GM18519 (cell line): ENCODE measurements at regions not wholly inside any gene's neighbourhood (a gene's known extent, or its start where the extent isn't known, plus 50 kb on each side); places are given as distances from the start of the nearest gene placed in this dataset.

Experiments
- ATAC-seq: cut with Tn5 transposase; IDR thresholded peaks from one replicate; pipeline ENCODE4 v1.9.1; 2021; ENCODE audit warnings: mild to moderate bottlenecking, moderate library complexity; ENCODE audit not compliant: unreplicated experiment, low FRiP score

DNA sequence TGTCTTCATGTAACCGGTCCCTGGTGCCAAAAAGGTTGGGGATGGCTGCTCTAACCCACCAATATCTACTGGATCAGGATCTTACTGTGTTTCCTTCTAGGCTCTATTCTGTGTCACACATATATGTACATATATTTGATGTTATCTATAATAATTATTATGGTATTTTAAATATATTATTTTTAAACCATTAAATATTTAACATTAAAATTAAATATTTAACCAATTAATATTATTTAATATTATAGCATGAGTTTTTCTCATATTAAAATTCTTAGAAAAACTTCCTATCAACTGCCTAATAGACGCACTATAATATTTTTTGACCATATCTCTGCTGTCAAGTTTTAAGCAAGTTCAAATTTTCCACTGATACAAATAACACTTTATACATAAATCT is 196.9 kb upstream of the PLET1 start:
- ATAC-seq = no peak

DNA sequence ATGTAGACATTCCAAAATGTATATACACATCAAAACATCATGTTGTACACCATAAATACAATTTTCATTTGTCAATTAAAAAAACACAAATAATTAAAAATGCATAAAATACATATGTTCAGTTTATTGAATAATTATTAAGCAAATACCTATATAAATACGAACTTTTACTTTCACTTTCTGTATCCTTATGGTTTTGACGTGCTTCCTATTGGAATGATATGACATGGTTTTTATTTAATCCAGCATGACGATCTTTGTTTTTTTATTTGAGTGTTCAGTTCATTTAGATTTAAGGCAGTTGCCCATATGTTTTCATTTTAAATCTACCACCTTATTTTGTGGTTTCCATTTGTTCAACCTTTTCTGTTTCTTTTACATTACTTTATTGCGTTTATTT is 198.3 kb upstream of the PLET1 start:
- ATAC-seq = no peak

DNA sequence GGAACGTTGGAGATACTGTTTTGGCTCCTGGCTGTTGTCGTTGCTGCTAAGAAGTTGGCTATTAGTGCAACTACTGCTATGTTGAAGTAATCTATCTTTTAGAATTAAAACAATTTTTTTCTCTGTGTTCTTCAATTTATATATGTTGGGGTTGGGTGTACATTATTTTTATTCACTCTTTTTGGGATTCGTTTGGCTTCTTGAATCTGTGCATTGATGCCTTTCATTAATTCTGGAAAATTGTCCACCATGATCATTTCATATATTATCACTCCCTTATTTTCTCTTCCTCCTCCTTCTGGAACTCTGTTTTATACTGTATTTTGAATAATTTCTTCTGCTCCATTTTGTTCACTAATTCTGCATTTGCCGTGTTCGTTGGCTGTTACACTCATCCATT is 199.5 kb upstream of the PLET1 start:
- ATAC-seq = no peak

DNA sequence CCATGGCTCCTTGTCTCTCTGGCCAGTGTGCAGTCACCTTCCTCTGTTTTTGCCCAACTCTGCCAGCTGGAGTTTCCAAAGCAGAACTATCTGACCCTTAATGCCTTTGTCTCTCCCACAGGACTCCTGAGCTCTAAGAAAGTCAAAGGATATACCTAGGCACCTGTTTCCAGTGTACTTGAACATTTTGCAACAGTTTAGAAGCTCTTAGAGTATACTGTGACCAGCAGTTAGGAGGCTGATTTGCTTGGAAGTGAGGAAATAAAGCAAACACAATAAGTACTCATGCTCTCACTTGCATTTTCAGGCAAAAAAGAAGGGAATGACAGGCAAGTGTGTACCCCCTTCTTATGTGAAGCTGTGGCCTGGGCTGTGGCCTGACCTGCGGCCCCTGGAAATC is 204.3 kb upstream of the PLET1 start:
- ATAC-seq = no peak

DNA sequence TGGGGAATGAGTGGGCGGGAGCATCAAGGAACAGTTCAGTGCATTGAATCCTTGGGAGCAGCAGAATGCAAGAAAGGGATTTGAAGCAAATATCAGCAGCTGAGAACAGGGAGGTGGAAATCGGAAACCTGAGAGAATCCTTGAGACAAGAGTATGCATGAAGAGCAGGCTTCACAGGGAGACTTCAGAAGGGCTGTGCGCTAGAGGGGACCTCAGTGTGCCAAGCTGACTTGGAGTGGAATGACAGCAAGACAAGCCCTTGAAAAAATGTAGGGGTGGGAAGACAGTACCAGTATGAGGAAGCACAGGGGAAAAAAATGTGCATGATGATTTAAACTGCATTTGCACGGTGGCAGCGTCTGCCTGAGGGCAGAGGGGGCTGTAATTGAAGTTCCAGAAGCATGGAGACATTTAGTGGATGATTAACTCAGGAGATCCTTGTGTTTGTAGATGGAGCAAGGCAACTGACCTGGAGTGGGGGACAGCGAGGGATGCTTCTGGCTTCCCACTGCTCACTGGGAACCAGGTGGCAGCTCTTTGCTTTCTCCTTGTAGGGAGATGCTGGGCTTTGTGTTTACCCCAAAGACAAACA is 204.9 kb upstream of the PLET1 start:
- ATAC-seq = no peak

DNA sequence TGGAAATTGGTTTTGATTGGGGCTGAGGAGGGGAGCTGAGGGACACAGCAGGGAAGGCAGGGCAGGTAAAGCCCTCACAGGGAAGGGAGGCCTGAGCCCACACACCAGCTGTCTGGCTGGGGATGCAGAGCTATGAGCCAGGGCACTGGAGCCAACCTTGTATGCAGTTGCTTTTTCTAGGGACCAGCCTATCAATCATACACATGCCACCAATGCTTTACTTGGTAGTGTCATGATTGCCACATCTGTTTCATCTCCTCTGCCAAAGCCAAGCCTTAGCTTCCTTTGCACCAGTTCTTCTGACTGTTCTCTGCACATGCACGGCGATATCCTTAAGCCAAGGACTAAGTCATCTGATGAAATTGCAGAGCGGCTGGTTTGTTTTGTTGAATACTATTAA is 207.1 kb upstream of the PLET1 start:
- no peak for ATAC-seq

DNA sequence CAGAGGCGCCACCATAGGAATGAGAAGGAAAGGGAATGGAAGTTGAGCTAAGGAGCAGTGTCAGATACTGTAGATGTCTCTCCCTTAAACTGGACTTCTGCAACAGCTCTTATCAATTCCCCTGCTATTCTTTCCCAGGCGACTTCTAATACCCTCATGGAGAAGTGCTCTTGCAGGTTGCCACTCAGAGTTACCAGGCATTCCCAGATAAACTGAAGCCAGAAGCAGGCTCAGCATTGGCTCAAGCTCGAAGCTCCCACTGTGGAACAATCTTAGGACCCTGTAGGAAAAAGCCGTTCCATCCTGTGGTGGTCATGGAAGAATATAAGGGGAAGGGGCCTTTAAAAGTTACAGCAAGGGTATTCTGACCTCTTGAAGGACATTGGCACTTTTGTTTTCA is 208.7 kb upstream of the PLET1 start:
- ATAC-seq = no peak

DNA sequence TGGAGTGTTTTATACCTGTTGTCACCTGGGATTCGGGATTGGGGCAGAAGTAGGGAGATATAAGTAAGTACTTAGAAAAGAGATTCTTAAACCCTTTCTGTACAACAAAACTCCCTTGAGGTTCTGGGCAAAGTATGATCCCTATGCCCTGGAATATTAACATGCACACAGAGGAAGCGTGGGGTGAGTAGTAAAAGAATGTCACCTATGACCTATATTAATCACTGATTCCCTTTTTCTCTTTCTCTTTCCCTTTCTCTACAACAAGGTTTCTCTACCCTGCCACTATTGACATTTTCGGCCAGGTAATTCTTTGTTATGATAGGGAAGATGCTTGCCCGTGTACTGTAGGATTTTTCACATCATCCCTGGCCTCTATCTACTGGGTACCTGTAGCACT is 209.7 kb upstream of the PLET1 start:
- no peak for ATAC-seq

DNA sequence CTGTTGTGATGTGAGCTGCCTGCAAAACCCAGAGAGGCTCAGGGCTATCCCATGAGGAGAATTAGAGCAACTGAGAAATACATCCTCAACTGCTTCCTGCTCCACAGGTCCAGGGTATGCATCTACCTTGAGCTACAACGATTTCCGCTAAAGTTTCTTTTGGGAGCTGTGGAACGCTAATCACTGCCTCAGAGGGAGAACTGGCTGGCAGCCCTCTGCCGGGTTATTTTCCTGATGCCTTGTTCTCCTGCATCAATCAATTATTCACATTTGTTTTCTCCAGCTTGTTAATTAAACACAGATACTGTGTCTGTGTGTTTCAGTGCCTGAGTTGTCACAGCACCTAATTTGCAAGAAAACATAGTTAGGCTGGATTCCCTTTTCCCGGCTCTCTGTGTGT is 211.1 kb upstream of the PLET1 start:
- ATAC-seq = no peak

DNA sequence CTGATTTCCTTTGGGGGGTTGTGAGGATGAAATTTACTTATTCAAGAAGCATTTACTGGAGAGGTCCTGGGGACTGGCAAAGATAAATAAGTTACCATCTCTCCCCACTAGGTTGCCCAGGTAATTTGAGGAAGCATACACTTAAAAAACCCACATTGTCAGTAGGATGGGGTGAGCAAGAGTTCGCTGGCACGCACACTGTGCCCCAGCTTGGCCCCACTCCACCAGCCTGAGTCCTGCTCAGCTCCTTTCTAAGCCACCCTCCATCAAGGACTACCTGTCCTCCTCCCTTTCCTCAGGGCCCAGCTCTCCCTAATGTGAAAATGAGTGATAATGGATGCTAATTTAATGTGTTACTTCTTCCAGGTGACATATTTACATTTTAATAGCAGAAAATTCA is 216.5 kb upstream of the PLET1 start:
- no peak for ATAC-seq

DNA sequence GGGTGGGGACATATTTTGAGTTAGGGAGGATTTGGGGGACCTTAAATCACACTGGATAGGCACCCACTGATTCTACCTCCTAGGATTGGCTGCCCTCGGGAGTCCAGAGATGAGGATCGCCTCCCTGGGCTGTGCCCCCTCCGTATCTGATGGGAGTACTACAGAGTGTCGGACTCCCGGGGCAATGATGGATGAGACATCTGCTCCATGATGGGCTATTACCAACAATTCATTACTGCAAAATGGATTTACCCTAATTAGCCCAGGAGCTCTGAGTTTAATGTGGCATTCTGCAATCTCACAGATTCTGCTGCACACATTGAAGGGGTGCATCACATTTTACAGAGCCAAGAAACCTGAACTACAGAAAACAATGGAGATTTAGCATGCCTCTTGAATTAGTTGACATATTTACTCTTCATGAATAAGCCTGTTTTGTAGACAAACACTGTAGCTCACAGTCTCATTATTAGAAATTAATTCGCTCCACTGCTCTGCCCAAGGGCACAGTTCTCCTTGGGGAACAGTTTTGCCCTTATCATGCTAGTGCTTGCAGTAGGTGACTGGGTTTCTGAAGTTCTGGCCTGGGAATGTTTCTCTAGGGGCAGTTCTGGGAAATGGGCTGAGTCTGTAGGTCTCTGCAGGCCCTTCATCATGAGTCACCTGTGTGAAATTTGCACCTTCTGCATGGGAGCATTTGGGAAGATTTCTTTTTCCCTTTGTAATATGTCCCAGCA is 217.1 kb upstream of the PLET1 start:
- ATAC-seq = no peak

DNA sequence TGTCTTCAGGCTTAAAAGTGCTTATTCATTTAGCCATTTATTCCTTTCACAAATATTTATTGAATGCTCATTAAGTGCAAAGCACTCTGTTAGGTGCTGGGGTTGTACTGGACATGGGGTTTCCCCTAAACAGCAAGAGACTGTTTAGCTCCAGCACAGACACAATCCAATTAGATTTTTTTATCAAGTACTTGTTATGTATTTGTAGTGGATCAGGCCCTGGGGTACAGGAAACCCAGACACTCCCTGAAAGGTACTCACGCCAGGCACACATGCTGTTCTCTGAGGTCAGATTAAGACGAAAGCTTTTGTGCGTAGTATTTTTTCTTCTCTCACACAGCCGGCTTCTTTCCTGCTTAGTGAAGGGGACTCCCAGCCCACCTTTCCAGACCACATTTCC is 218.1 kb upstream of the PLET1 start:
- ATAC-seq = no peak

DNA sequence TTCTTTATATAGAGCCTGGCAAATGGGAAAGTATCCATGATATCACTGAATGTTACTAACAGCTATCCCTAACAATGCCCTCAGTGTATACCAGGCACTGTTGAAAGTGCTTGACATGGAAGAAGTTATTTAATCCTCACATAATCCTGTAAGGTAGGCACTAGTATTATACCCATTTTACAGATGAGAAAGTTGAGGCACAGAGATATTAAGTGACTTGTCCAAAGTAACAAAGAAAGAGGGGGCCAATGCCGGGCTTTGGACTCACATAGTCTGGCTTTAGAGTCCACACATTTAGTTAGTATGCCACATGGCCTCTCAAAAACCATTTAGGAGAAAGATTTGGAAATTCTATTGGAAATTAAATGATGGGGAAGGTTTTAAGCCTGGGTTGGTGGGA is 220.8 kb upstream of the PLET1 start:
- no peak for ATAC-seq

DNA sequence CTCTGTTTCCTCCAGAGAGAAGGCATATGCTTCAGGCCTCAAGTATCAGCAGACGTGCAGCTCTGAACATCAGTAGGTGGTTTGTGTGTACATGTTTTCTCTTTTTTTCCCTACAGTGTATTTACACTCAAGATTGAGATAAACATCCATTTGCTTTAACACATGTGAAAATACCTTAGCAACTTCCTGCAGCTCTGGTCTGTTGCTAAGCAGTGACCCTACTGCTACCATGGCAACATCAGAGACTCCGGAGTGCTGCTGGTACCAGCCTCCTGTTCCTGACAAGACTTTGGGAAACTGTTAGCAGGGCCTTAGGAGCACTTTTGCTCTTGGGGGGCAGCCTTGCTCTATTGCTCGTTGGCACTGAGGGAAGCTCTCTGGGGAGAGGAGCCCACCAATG is 221.2 kb upstream of the PLET1 start:
- no peak for ATAC-seq

DNA sequence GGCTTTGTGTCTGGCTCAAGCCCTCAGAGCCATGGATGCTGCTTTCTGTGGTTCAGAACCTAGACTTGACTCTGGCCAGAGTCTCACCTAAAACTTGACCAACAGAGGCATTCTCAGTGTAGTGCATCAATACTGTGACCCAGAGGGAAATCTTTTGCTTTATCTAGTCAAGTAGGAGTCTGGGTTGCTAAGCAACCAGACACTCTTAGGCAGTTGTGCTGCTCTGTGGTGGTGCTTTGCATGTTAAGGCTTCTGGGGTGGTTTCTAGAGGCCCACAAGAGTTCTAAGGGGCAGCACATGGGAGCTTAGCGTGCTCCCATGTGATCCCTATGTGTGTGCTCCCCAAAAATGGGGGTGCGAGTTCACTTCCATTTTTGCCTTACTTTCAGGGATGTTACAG is 224.6 kb upstream of the PLET1 start:
- ATAC-seq = peak; percentile 58

DNA sequence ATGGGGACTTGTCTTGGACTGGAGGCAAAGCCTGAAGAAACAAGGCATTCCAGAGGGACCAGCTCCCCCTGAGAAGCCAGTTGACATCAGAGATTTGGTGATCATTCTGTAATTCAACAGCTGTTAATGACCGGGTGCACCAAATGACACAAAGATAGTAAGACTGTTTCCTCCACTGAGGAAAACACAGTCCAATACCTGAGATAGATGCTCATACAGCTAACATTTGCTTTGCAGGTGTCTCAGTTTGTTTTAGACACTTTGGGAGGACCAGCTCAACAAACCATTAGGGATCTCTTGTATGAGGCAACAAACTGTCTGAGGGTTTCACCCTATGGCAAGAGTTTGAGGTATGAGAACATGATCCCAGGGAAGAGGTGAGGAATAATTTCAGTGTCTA is 237.2 kb upstream of the PLET1 start:
- no peak for ATAC-seq

DNA sequence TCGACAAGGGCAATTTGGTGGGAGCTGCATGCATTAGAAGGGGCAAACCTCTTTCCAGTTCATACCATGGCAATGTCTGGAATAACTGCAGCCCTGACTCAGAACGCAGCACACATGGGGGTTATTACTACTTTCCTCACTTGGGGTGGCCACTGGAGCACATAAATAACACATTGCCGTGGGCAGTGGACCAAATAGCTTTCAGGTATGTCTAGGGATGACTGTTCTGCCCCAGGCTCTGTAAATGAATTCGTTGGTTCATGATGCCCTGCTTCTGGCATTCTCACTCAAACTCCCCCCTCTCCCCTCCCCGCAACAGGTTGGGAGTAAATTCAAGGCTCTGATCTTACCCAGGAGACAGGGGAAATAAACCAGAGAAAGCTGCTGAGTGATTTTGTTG is 238.0 kb upstream of the PLET1 start:
- no peak for ATAC-seq

DNA sequence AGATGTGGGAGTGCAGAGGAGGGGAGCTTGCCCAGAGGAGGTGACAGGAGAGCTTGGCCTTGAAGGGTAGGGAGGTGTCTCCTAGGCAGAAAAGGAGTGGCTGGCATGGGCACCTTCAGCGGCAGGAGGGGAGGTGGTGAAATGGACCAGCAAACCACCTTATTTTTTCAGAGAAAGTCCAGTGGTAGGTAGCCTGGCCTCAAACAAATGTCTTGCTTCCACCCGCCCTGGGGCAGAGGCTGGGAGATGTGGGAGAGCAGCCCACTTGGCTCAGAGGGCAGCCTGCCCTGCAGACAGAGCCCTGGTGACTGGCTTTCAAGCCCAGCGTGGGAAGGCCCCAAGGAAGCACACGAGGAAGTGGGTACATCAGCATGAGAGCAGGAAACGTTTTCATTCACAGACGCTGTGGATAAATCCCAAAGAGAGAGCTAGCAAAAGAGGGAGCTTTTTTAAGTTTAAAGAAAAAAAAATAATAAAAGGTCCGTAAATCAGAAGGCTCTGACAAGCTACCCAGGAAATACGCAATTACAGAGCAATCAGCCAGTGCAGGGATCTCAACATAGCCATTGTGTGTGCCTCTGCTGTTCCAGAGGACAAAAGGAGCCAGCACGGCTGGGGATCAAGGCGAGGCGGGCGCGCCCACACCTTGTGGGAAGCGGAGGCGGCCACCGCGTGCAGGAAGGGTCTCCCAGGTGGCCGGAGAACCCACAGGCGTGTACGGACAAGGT is 238.7 kb upstream of the PLET1 start:
- no peak for ATAC-seq

DNA sequence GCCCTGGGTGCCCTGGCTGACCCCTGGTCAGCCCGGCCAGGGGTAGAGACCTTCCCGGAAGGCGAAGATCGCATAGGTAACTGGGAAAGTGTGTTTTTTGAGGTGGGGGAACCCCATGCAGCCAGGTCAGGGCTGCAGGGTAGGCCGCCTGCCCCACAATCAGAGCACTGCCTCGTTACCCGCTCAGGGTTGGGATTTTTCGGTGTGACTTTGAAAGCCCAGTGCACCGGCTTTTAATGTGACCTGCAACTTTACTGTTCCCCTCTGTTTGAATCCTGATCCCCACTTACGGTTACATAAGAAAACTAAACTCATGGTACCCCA is 239.2 kb upstream of the PLET1 start:
- ATAC-seq = no peak

DNA sequence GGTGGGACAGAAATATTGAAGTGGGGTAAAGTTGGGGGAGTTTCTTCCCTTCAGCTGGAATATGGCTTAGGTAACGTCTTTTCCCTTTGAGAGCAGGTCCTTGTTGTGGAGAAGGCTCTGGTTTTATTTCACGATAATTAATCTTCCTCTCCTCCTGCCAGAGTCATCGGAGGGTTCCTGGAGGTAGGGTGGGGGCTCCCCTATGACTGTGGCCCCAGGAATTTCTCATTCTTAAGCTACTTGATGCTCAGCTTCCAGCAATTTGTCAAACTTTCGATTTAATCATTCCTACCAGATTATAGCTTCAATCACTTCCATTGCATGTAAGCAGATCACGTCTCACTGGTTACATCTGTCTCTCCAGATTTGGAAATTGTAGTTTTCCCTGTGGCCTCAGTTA is 242.8 kb upstream of the PLET1 start:
- no peak for ATAC-seq

DNA sequence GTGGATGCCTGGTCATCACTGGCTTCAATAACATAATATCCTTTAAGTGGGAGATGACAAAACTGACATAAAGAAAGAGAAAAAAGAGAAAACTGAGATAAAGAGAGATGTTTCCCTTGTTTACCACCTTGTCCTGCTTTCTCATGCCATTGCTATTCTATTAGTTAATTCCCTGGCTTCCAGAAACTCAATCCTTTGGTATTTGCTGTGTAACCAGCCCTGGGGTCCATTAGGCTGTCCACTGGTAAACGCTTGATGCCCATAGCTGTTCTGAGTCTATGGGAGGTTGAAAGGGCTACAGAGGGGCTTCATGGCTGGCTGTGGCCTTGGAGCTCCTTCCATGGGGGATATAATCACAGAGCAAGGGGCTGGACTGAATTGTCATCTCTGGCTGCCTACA is 243.4 kb upstream of the PLET1 start:
- no peak for ATAC-seq

DNA sequence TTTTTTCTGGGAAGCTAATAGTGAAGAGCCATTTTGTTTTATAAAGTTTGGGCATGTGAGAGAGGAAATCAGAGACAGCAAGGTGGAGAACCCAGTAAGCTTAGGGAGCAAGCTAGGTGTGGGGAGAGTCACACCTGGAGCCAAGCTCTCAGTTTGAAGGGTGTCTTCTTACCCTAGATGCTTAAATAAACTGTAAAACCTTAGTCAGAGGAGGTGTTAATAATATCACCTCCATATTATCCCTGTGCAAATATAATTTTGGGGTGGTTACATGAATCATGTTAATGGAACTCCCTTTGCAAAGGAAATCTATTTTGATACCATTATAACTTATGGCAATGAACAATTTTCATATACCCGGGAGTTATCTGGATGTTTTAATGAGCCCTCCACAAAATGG is 246.2 kb upstream of the PLET1 start:
- ATAC-seq = no peak
